ENCODE measurements at regions not wholly inside any gene's neighbourhood (a gene's known extent, or its start where the extent isn't known, plus 50 kb on each side); places are given as distances from the start of the nearest gene placed in this dataset.

- Histone ChIP-seq H3K27ac (no peak overlapping the region), H3K9me3 (peaks cover under 1% of the 10 kb centered on the region; the same call in 1 of the 3 replicates), H3K4me3 (no peak overlapping the region), H3K4me2 (no peak overlapping the region), H3K4me1 (no peaks in the 10 kb centered on the region)
- POLR2A ChIA-PET = no interaction called here
- TF ChIP-seq ZSCAN20 (CRISPR knock-in tag; IDR thresholded peaks at IDR 0.05) (no peak), BCL3 (IDR thresholded peaks at IDR 0.05) (no peak), POLR2AphosphoS2 (conservative IDR thresholded peaks at IDR 0.05; ENCODE audit: low read length) (no peak), E2F6 (IDR thresholded peaks at IDR 0.05; ENCODE audit: borderline replicate concordance, low read depth) (no peak), ZFP36 (IDR thresholded peaks at IDR 0.05; ENCODE audit: borderline replicate concordance, partially characterized antibody) (no peak)
- 91% methylated on average over 4 of the region's 4 CpGs for WGBS (ENCODE audit: missing lambda C conversion rate)
- ATAC-seq (no peak), DNase-seq (ENCODE audit: low read depth in 1 of 2, low spot score in 1 of 2) (no peak), FAIRE-seq (no peak)
- CTCF ChIA-PET = no interaction called here
Observed at GRCh38 chr1:219051547-219051946, 122.1 kb upstream of the LYPLAL1 start.

- ATAC-seq = no peak
- Histone ChIP-seq H3K27ac (no peak overlapping the region), H3K4me1 (no peaks in the 10 kb centered on the region), H3K4me3 (no peak overlapping the region), H3K9me3 (peaks cover 14% of the 10 kb centered on the region), H3K4me2 (no peak overlapping the region)
- FAIRE-seq = no peak
- ChIA-PET POLR2A (no interaction called here), CTCF (interaction anchor here (0.6 kb wide), 1 partner anchor 332 kb away, joined by 3 read pairs; no protein-coding TSS in a partner anchor)
- 98% methylated on average over 1 of the region's 1 CpG for WGBS (ENCODE audit: missing lambda C conversion rate)
- TF ChIP-seq HDAC2 (IDR thresholded peaks at IDR 0.05) (no peak), HOXA7 (CRISPR knock-in tag; IDR thresholded peaks at IDR 0.05) (no peak), CBX8 (IDR thresholded peaks at IDR 0.05) (no peak), MAFK (IDR thresholded peaks at IDR 0.05; ENCODE audit: partially characterized antibody) (no peak), ESRRA (IDR thresholded peaks at IDR 0.05; ENCODE audit: borderline replicate concordance, low read length) (no peak), ZFP36 (IDR thresholded peaks at IDR 0.05; ENCODE audit: borderline replicate concordance, partially characterized antibody) (no peak), POLR2A (IDR thresholded peaks at IDR 0.05; ENCODE audit: low read length) (no peak), JUN (IDR thresholded peaks at IDR 0.05) (no peak), EP300 (IDR thresholded peaks at IDR 0.05) (no peak), PBX3 (IDR thresholded peaks at IDR 0.05) (no peak), NR3C1 (IDR thresholded peaks at IDR 0.05) (no peak), REST (IDR thresholded peaks at IDR 0.05) (no peak)
- DNase-seq (ENCODE audit: low read depth in 1 of 2, low spot score in 1 of 2) = no peak
Observed at GRCh38 chr1:219058891-219059820, 114.5 kb upstream of the LYPLAL1 start.

- DNase-seq (ENCODE audit: low read depth in 1 of 2, low spot score in 1 of 2) = no peak
- POLR2A ChIA-PET = no interaction called here
- FAIRE-seq = no peak
- H3K4me3 ChIP-seq = no peak overlapping the region
- H3K27ac ChIP-seq = no peak overlapping the region
- H3K9me3 ChIP-seq = peaks cover 14% of the 10 kb centered on the region
- no peak overlapping the region for H3K4me2 ChIP-seq
- TF ChIP-seq ZSCAN20 (CRISPR knock-in tag; IDR thresholded peaks at IDR 0.05) (no peak), ZC3H11A (IDR thresholded peaks at IDR 0.05) (no peak), JUN (IDR thresholded peaks at IDR 0.05) (no peak), KDM5A (IDR thresholded peaks at IDR 0.05) (no peak), HOXB13 (CRISPR knock-in tag; IDR thresholded peaks at IDR 0.05; ENCODE audit: low read depth) (no peak), TFCP2L1 (CRISPR knock-in tag; IDR thresholded peaks at IDR 0.05) (no peak), CEBPB (IDR thresholded peaks at IDR 0.05) (no peak), RARB (CRISPR knock-in tag; IDR thresholded peaks at IDR 0.05) (no peak), RNF2 (IDR thresholded peaks at IDR 0.05; ENCODE audit: borderline replicate concordance, low read depth) (no peak), HDAC2 (IDR thresholded peaks at IDR 0.05) (no peak), HES2 (IDR thresholded peaks at IDR 0.05) (no peak), NR3C1 (IDR thresholded peaks at IDR 0.05) (no peak), E2F6 (IDR thresholded peaks at IDR 0.05; ENCODE audit: borderline replicate concordance, low read depth) (no peak), FOSB (CRISPR knock-in tag; IDR thresholded peaks at IDR 0.05) (no peak), CBX8 (IDR thresholded peaks at IDR 0.05) (no peak)
- CTCF ChIA-PET = no interaction called here
- 76% methylated on average over 5 of the region's 5 CpGs for WGBS (ENCODE audit: missing lambda C conversion rate)
- no peaks in the 10 kb centered on the region for H3K4me1 ChIP-seq
- no peak for ATAC-seq
Observed at GRCh38 chr1:219060798-219061197, 112.9 kb upstream of the LYPLAL1 start.
